Neural progenitor cell (in vitro differentiated cells): ENCODE measurements at regions not wholly inside any gene's neighbourhood (a gene's known extent, or its start where the extent isn't known, plus 50 kb on each side); places are given as distances from the start of the nearest gene placed in this dataset.

Experiments
- DNase-seq: peaks from one replicate; pipeline ENCODE4 v3.0.0-alpha.2; 2016; ENCODE audit warnings: low spot score
- H2AFZ ChIP-seq: fragments of 200-600 bp; sonication (generic); replicated peaks from 2 replicates; pipeline ENCODE4 v1.6.1; 2016; ENCODE audit warnings: antibody characterized with exemption
- H3F3A ChIP-seq: fragments of 200-600 bp; sonication (generic); 2 replicates; pipeline ENCODE4 v1.6.1; 2016; ENCODE audit warnings: antibody characterized with exemption, low read depth
- H3K27ac ChIP-seq: fragments of 200-600 bp; sonication (generic); 2 replicates; pipeline ENCODE4 v1.5.1; 2016; ENCODE audit warnings: mild to moderate bottlenecking
- H3K27me3 ChIP-seq: fragments of 200-600 bp; sonication (generic); 2 replicates; pipeline ENCODE4 v1.6.1; 2016; ENCODE audit warnings: mild to moderate bottlenecking, moderate library complexity
- H3K36me3 ChIP-seq: fragments of 200-600 bp; sonication (generic); 2 replicates; pipeline ENCODE4 v1.5.1; 2016
- H3K4me1 ChIP-seq: fragments of 200-600 bp; sonication (generic); 2 replicates; pipeline ENCODE4 v1.6.1; 2016; ENCODE audit warnings: mixed run types
- H3K4me2 ChIP-seq: fragments of 200-600 bp; sonication (generic); 2 replicates; pipeline ENCODE4 v1.6.1; 2016
- H3K4me3 ChIP-seq: fragments of 200-600 bp; sonication (generic); 2 replicates; pipeline ENCODE4 v1.5.1; 2016
- H3K79me2 ChIP-seq: fragments of 200-600 bp; sonication (generic); 2 replicates; pipeline ENCODE4 v1.6.1; 2016; ENCODE audit warnings: low read depth
- H3K9ac ChIP-seq: fragments of 200-600 bp; sonication (generic); 2 replicates; pipeline ENCODE4 v1.6.1; 2016
- H3K9me3 ChIP-seq: fragments of 200-600 bp; sonication (generic); 2 replicates; pipeline ENCODE4 v1.5.1; 2016; ENCODE audit warnings: low read depth
- H4K20me1 ChIP-seq: fragments of 200-600 bp; sonication (generic); 2 replicates; pipeline ENCODE4 v1.6.1; 2016; ENCODE audit warnings: low read depth
- H3K27ac Mint-ChIP-seq: 3 replicates; pipeline ENCODE4 v1.8.0; 2021; ENCODE audit warnings: mixed read lengths
- H3K27me3 Mint-ChIP-seq: 2 replicates; pipeline ENCODE4 v1.8.0; 2022; ENCODE audit warnings: low read depth, mild to moderate bottlenecking, inconsistent platforms, moderate library complexity, mixed read lengths; ENCODE audit not compliant: insufficient read depth
- H3K36me3 Mint-ChIP-seq: 3 replicates; pipeline ENCODE4 v1.8.0; 2021; ENCODE audit warnings: mixed read lengths
- H3K4me1 Mint-ChIP-seq: 3 replicates; pipeline ENCODE4 v1.8.0; 2021; ENCODE audit warnings: mixed read lengths
- H3K4me3 Mint-ChIP-seq: 3 replicates; pipeline ENCODE4 v1.8.0; 2021; ENCODE audit warnings: mild to moderate bottlenecking, moderate library complexity, mixed read lengths
- H3K9me3 Mint-ChIP-seq: 3 replicates; pipeline ENCODE4 v1.8.0; 2020; ENCODE audit warnings: mixed read lengths
- CTCF ChIP-seq: fragments of 200-600 bp; sonication (generic); IDR thresholded peaks from 2 replicates; pipeline ENCODE4 v1.5.1; 2017; ENCODE audit warnings: antibody characterized with exemption, mild to moderate bottlenecking
- EZH2 ChIP-seq: fragments of 200-600 bp; sonication (generic); IDR thresholded peaks from 2 replicates; pipeline ENCODE4 v1.6.1; 2017; ENCODE audit warnings: antibody characterized with exemption, mild to moderate bottlenecking, moderate library complexity
- EZH2phosphoT487 ChIP-seq: fragments of 200-600 bp; sonication (generic); IDR thresholded peaks from 2 replicates; pipeline ENCODE4 v1.6.1; 2017; ENCODE audit warnings: antibody characterized with exemption

GRCh38 chr22:47276991-47277390 is 514.5 kb downstream of the TBC1D22A start:
- H3K36me3 Mint-ChIP-seq, result no peaks in the 10 kb centered on the region

GRCh38 chr22:47276450-47276820 is 514.0 kb downstream of the TBC1D22A start:
- H4K20me1 ChIP-seq, result no peaks in the 10 kb centered on the region
- no peaks in the 10 kb centered on the region for H3K4me1 ChIP-seq
- Mint-ChIP-seq H3K4me3 (no peak overlapping the region), H3K27ac (no peak overlapping the region), H3K4me1 (no peaks in the 10 kb centered on the region), H3K27me3 (peaks cover 13% of the 10 kb centered on the region), H3K9me3 (peaks cover 8% of the 10 kb centered on the region), H3K36me3 (no peaks in the 10 kb centered on the region)
- no peak for TF ChIP-seq CTCF
- TF ChIP-seq EZH2phosphoT487, result no peak
- TF ChIP-seq EZH2, result no peak
- no peaks in the 10 kb centered on the region for H3K36me3 ChIP-seq
- no peak overlapping the region for H2AFZ ChIP-seq
- H3K27ac ChIP-seq, result no peak overlapping the region
- no peak overlapping the region for H3K4me3 ChIP-seq
- no peaks in the 10 kb centered on the region for H3F3A ChIP-seq
- H3K9ac ChIP-seq, result no peak overlapping the region
- no peak overlapping the region for H3K4me2 ChIP-seq
- peaks cover 7% of the 10 kb centered on the region for H3K9me3 ChIP-seq
- no peaks in the 10 kb centered on the region for H3K27me3 ChIP-seq
- no peaks in the 10 kb centered on the region for H3K79me2 ChIP-seq
- DNase-seq, result no peak

More at GRCh38 chr22:47276991-47277390, 514.5 kb downstream of the TBC1D22A start:
- DNase-seq, result no peak
- H3K27ac ChIP-seq, result no peak overlapping the region
- H3K4me2 ChIP-seq, result no peak overlapping the region
- H3F3A ChIP-seq, result no peaks in the 10 kb centered on the region
- H3K4me3 Mint-ChIP-seq, result no peak overlapping the region
- TF ChIP-seq EZH2phosphoT487 (no peak), EZH2 (no peak), CTCF (no peak)
- H3K4me1 ChIP-seq, result no peaks in the 10 kb centered on the region
- no peak overlapping the region for H3K9ac ChIP-seq
- H2AFZ ChIP-seq, result no peak overlapping the region
- H3K4me3 ChIP-seq, result no peak overlapping the region
- peaks cover 7% of the 10 kb centered on the region for H3K9me3 ChIP-seq
- H4K20me1 ChIP-seq, result no peaks in the 10 kb centered on the region
- no peaks in the 10 kb centered on the region for H3K79me2 ChIP-seq
- H3K9me3 Mint-ChIP-seq, result peaks cover 8% of the 10 kb centered on the region
- H3K36me3 ChIP-seq, result no peaks in the 10 kb centered on the region
- peaks cover 13% of the 10 kb centered on the region for H3K27me3 Mint-ChIP-seq
- no peak overlapping the region for H3K27ac Mint-ChIP-seq
- no peaks in the 10 kb centered on the region for H3K27me3 ChIP-seq
- no peaks in the 10 kb centered on the region for H3K4me1 Mint-ChIP-seq

- H3K9ac ChIP-seq, result no peak overlapping the region
- Mint-ChIP-seq H3K4me1 (no peaks in the 10 kb centered on the region), H3K27me3 (peaks cover 15% of the 10 kb centered on the region), H3K9me3 (peaks cover 10% of the 10 kb centered on the region), H3K27ac (no peak overlapping the region), H3K36me3 (no peaks in the 10 kb centered on the region), H3K4me3 (no peak overlapping the region)
- peaks cover 7% of the 10 kb centered on the region for H3K9me3 ChIP-seq
- H3K27me3 ChIP-seq, result no peaks in the 10 kb centered on the region
- H4K20me1 ChIP-seq, result no peaks in the 10 kb centered on the region
- DNase-seq, result no peak
- no peak overlapping the region for H2AFZ ChIP-seq
- no peak for TF ChIP-seq EZH2phosphoT487
- no peaks in the 10 kb centered on the region for H3K79me2 ChIP-seq
- H3K36me3 ChIP-seq, result no peaks in the 10 kb centered on the region
- H3K27ac ChIP-seq, result no peak overlapping the region
- no peak overlapping the region for H3K4me3 ChIP-seq
- no peaks in the 10 kb centered on the region for H3F3A ChIP-seq
- no peak overlapping the region for H3K4me2 ChIP-seq
- no peaks in the 10 kb centered on the region for H3K4me1 ChIP-seq
These were observed 513.4 kb downstream of the TBC1D22A start for GRCh38 chr22:47275605-47276449.

- H3K4me1 ChIP-seq, result no peaks in the 10 kb centered on the region
- peaks cover 12% of the 10 kb centered on the region for H3K9me3 Mint-ChIP-seq
These were observed 511.7 kb downstream of the TBC1D22A start for GRCh38 chr22:47274196-47274595.

More at GRCh38 chr22:47274196-47274595, 511.7 kb downstream of the TBC1D22A start:
- H3K36me3 ChIP-seq, result no peaks in the 10 kb centered on the region
- H3K9me3 ChIP-seq, result peaks cover 7% of the 10 kb centered on the region
- no peak overlapping the region for H3K27ac Mint-ChIP-seq
- no peaks in the 10 kb centered on the region for H3F3A ChIP-seq
- TF ChIP-seq EZH2 (no peak), CTCF (no peak), EZH2phosphoT487 (no peak)
- no peak overlapping the region for H3K4me3 Mint-ChIP-seq
- H3K27me3 ChIP-seq, result no peaks in the 10 kb centered on the region
- no peak overlapping the region for H3K4me2 ChIP-seq
- no peak overlapping the region for H3K9ac ChIP-seq
- H2AFZ ChIP-seq, result no peak overlapping the region
- H3K4me1 Mint-ChIP-seq, result no peaks in the 10 kb centered on the region
- no peak overlapping the region for H3K27ac ChIP-seq
- no peaks in the 10 kb centered on the region for H3K79me2 ChIP-seq
- no peak for DNase-seq
- H4K20me1 ChIP-seq, result no peaks in the 10 kb centered on the region
- no peak overlapping the region for H3K4me3 ChIP-seq
- peaks cover 18% of the 10 kb centered on the region for H3K27me3 Mint-ChIP-seq
- H3K36me3 Mint-ChIP-seq, result no peaks in the 10 kb centered on the region
